GM19438 (cell line): ENCODE measurements at regions not wholly inside any gene's neighbourhood (a gene's known extent, or its start where the extent isn't known, plus 50 kb on each side); places are given as distances from the start of the nearest gene placed in this dataset.
A peak's percentile ranks its signal among the peaks of the same experiment; 100 is the strongest.

Source experiments
- ATAC-seq: cut with Tn5 transposase; IDR thresholded peaks from one replicate; pipeline ENCODE4 v1.9.1; 2021; ENCODE audit warnings: low read depth; ENCODE audit not compliant: unreplicated experiment

- no peak for ATAC-seq
Measured at GRCh38 chr3:16803019-16803418, 81.7 kb upstream of the PLCL2 start.

GRCh38 chr3:16807391-16807790, 77.4 kb upstream of the PLCL2 start:
- ATAC-seq: no peak

GRCh38 chr3:16808393-16809107, 76.2 kb upstream of the PLCL2 start:
- no peak for ATAC-seq

- no peak for ATAC-seq
Measured at GRCh38 chr3:16809482-16809881, 75.3 kb upstream of the PLCL2 start.

- ATAC-seq: no peak
Measured at GRCh38 chr3:16809993-16810392, 74.8 kb upstream of the PLCL2 start.

- ATAC-seq: no peak
Measured at GRCh38 chr3:16810593-16811367, 74.0 kb upstream of the PLCL2 start.

- no peak for ATAC-seq
Measured at GRCh38 chr3:16811950-16812349, 72.8 kb upstream of the PLCL2 start.

- ATAC-seq: no peak
Measured at GRCh38 chr3:16813336-16813735, 71.4 kb upstream of the PLCL2 start.

GRCh38 chr3:16816048-16816780, 68.5 kb upstream of the PLCL2 start:
- no peak for ATAC-seq

GRCh38 chr3:16817197-16817596, 67.6 kb upstream of the PLCL2 start:
- ATAC-seq: no peak

GRCh38 chr3:16818194-16818593, 66.6 kb upstream of the PLCL2 start:
- no peak for ATAC-seq

- no peak for ATAC-seq
Measured at GRCh38 chr3:16818945-16819344, 65.8 kb upstream of the PLCL2 start.

GRCh38 chr3:16820485-16820884, 64.3 kb upstream of the PLCL2 start:
- ATAC-seq: no peak

GRCh38 chr3:16821053-16821452, 63.7 kb upstream of the PLCL2 start:
- no peak for ATAC-seq

GRCh38 chr3:16824081-16824696, 60.6 kb upstream of the PLCL2 start:
- ATAC-seq: no peak

- ATAC-seq: no peak
Measured at GRCh38 chr3:16825617-16826204, 59.0 kb upstream of the PLCL2 start.

- ATAC-seq: peak; percentile 60
Measured at GRCh38 chr3:16828815-16829214, 55.9 kb upstream of the PLCL2 start.

GRCh38 chr3:16831846-16832245, 52.9 kb upstream of the PLCL2 start:
- no peak for ATAC-seq

GRCh38 chr3:16834214-16834613, 50.5 kb upstream of the PLCL2 start:
- no peak for ATAC-seq

- no peak for ATAC-seq
Measured at GRCh38 chr3:16834753-16835152, 50.0 kb upstream of the PLCL2 start.
